Endothelial cell of umbilical vein (primary cell): ENCODE measurements at regions not wholly inside any gene's neighbourhood (a gene's known extent, or its start where the extent isn't known, plus 50 kb on each side); places are given as distances from the start of the nearest gene placed in this dataset.

Experiments used
- BruUV-seq: library from RNA; stranded (reverse); fragments of 400-500 nt; replicated peaks from 2 replicates; lab custom pipeline; 2021; lab: Mats Ljungman, UMichigan
- CTCF ChIA-PET: fragments of 300-600, 350-600 bp; sonication (Branson Sonifier 250); formaldehyde crosslinking; loops from one replicate; lab custom pipeline; 2021; ENCODE audit warnings: antibody characterized with exemption, inconsistent platforms; lab: Charles Lee
- POLR2A ChIA-PET: fragments of 300-600, 350-600 bp; sonication (Branson Sonifier 250); formaldehyde crosslinking; loops from one replicate; lab custom pipeline; 2021; ENCODE audit warnings: antibody characterized with exemption, inconsistent platforms; lab: Charles Lee
- DNase-seq: peaks from one replicate; pipeline ENCODE4 v3.0.0-alpha.2; 2011; ENCODE audit warnings: low read depth, low spot score
- FAIRE-seq: peaks from 2 replicates; lab custom pipeline; 2011; peaks lifted over from hg19 to GRCh38; lab: Jason Lieb, UNC
- H2AFZ ChIP-seq: 2 replicates; pipeline ENCODE4 v1.6.0; 2012; ENCODE audit warnings: low read depth, low read length, control low read depth, inconsistent platforms
- H3K27ac ChIP-seq: 2 replicates; pipeline ENCODE4 v1.5.1; 2011; ENCODE audit warnings: low read depth, mild to moderate bottlenecking, control low read depth, low read length, moderate library complexity; ENCODE audit not compliant: insufficient read depth
- H3K27me3 ChIP-seq, 2 experiments: 2 replicates each; pipeline versions ENCODE4 v1.6.0 to v1.6.1; 2011; ENCODE audit warnings: low read length in 2 of 2, mixed read lengths in 1 of 2; ENCODE audit not compliant: control insufficient read depth in 2 of 2, insufficient read depth in 2 of 2
- H3K36me3 ChIP-seq, 2 experiments: 2 replicates in 1 of 2; 3 replicates in 1 of 2; pipeline ENCODE4 v1.5.1; 2011; ENCODE audit warnings: low read length in 2 of 2, mild to moderate bottlenecking in 1 of 2, moderate library complexity in 1 of 2; ENCODE audit not compliant: control insufficient read depth in 2 of 2, insufficient read depth in 2 of 2; ENCODE audit errors: extremely low read depth in 1 of 2
- H3K4me1 ChIP-seq: 3 replicates; pipeline ENCODE4 v1.5.1; 2011; ENCODE audit warnings: mild to moderate bottlenecking, low read length; ENCODE audit not compliant: control insufficient read depth, insufficient read depth; ENCODE audit errors: extremely low read depth
- H3K4me2 ChIP-seq: 2 replicates; pipeline ENCODE4 v1.6.1; 2011; ENCODE audit warnings: low read length, control low read depth, mixed read lengths; ENCODE audit not compliant: insufficient read depth
- H3K4me3 ChIP-seq, 3 experiments: fragments of 200-600 bp in 1 of 3; sonication (generic), shearing (Covaris generic) in 1 of 3; replicated peaks in 1 of 3; 2 replicates each; pipeline ENCODE4 v1.5.1; 2011 to 2016; ENCODE audit warnings: control low read depth in 3 of 3, low read length in 3 of 3, mild to moderate bottlenecking in 2 of 3, inconsistent platforms in 1 of 3, low read depth in 1 of 3, moderate library complexity in 1 of 3; ENCODE audit not compliant: insufficient read depth in 1 of 3
- H3K79me2 ChIP-seq: 2 replicates; pipeline ENCODE4 v1.6.0; 2012; ENCODE audit warnings: low read length, inconsistent platforms; ENCODE audit not compliant: control insufficient read depth, insufficient read depth
- H3K9ac ChIP-seq: replicated peaks from 2 replicates; pipeline ENCODE3; 2011; ENCODE audit warnings: low read length, control low read depth; ENCODE audit not compliant: insufficient read depth; ENCODE audit errors: extremely low read depth
- H3K9me1 ChIP-seq: replicated peaks from 3 replicates; pipeline ENCODE4 v1.6.0; 2011; ENCODE audit warnings: mild to moderate bottlenecking, low read length; ENCODE audit not compliant: control insufficient read depth, insufficient read depth; ENCODE audit errors: extremely low read depth
- H3K9me3 ChIP-seq: replicated peaks from 2 replicates; pipeline ENCODE4 v1.5.1; 2012; ENCODE audit warnings: low read length, inconsistent platforms; ENCODE audit not compliant: control insufficient read depth, insufficient read depth
- H4K20me1 ChIP-seq: replicated peaks from 2 replicates; pipeline ENCODE3; 2011; ENCODE audit warnings: mild to moderate bottlenecking, low read length; ENCODE audit not compliant: control insufficient read depth, insufficient read depth; ENCODE audit errors: extremely low read depth
- EZH2 ChIP-seq: IDR thresholded peaks from 2 replicates; pipeline ENCODE4 v1.6.1; 2012; ENCODE audit warnings: borderline replicate concordance, low read depth, mild to moderate bottlenecking, moderate library complexity, low read length, inconsistent platforms; ENCODE audit not compliant: severe bottlenecking
- FOS ChIP-seq: IDR thresholded peaks from 2 replicates; pipeline ENCODE4 v1.6.1; 2011; ENCODE audit warnings: mild to moderate bottlenecking, low read length, moderate library complexity, borderline replicate concordance; ENCODE audit not compliant: insufficient read depth
- GATA2 ChIP-seq: IDR thresholded peaks from 2 replicates; pipeline ENCODE4 v1.7.0; 2011; ENCODE audit warnings: low read depth, mild to moderate bottlenecking, moderate library complexity, mixed read lengths, low read length; ENCODE audit not compliant: insufficient read length, insufficient read depth
- JUN ChIP-seq: IDR thresholded peaks from 2 replicates; pipeline ENCODE4 v1.6.1; 2011; ENCODE audit warnings: borderline replicate concordance, low read depth; ENCODE audit not compliant: insufficient read length, insufficient read depth
- MYC ChIP-seq: IDR thresholded peaks from one replicate; pipeline ENCODE4 v1.6.1; 2011; ENCODE audit warnings: mild to moderate bottlenecking, low read depth, low read length
- POLR2A ChIP-seq: IDR thresholded peaks from 2 replicates; pipeline ENCODE4 v1.6.1; 2012; ENCODE audit warnings: low read depth, mild to moderate bottlenecking, control low read depth, low read length
- POLR2AphosphoS5 ChIP-seq: IDR thresholded peaks from 2 replicates; pipeline ENCODE4 v1.6.1; 2012; ENCODE audit warnings: low read depth, mild to moderate bottlenecking, control low read depth, low read length, moderate library complexity; ENCODE audit not compliant: insufficient read depth
- dilution Hi-C: fragments of 300-500 bp; cut with MboI; formaldehyde crosslinking; loops from one replicate; pipeline ENCODE4 v1.15.0; 2019; ENCODE audit warnings: low sequenced_read_pairs; ENCODE audit not compliant: extremely low pct_ligation_motif_present
- intact Hi-C: fragments of 100-400 bp; cut with micrococcal nuclease; formaldehyde crosslinking; loops from one replicate; pipeline ENCODE4 v1.10.0; 2022
- TF ChIP-seq, protein P1 (sequence below), 2 donors: IDR thresholded peaks; 1 replicate in 1 of 2; 2 replicates in 1 of 2; pipeline ENCODE4 v1.5.1; 2011; ENCODE audit warnings: low read length in 2 of 2, mild to moderate bottlenecking in 2 of 2, moderate library complexity in 2 of 2, control low read depth in 1 of 2, inconsistent platforms in 1 of 2, low read depth in 1 of 2; ENCODE audit not compliant: insufficient read depth in 1 of 2; ENCODE audit errors: extremely low read depth in 1 of 2
- TF ChIP-seq, protein P2 (sequence below): IDR thresholded peaks from 2 replicates; pipeline ENCODE4 v1.6.1; 2011; ENCODE audit not compliant: insufficient read depth, insufficient read length

DNA sequence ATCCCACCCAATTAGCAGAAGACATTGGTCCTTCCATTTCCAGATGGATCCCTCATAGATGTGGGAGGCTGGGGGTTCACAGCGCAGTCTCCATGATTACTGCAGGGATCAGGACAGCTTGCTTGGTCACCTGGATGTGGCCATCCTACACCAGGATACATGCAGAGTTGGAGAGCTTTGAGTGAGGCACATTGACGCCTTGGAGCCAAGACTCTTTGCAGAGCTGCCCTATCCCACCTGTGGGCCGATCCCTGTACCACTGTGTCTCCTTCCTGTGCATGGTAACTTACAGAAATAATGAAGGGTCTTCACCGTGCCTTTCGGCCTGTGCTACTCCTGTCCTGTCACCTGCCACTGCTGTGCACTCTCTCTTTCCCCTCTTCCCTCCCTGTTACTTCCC, 444.8 kb downstream of the GLRX3 start:
- intact Hi-C loops, result no loop called here

More for the DNA sequence above, 444.8 kb downstream of the GLRX3 start:
- TF ChIP-seq POLR2A (no peak), POLR2AphosphoS5 (no peak), EZH2 (no peak), FOS (no peak), MYC (no peak), JUN (no peak), GATA2 (no peak)
- TF ChIP-seq, protein P1, sequence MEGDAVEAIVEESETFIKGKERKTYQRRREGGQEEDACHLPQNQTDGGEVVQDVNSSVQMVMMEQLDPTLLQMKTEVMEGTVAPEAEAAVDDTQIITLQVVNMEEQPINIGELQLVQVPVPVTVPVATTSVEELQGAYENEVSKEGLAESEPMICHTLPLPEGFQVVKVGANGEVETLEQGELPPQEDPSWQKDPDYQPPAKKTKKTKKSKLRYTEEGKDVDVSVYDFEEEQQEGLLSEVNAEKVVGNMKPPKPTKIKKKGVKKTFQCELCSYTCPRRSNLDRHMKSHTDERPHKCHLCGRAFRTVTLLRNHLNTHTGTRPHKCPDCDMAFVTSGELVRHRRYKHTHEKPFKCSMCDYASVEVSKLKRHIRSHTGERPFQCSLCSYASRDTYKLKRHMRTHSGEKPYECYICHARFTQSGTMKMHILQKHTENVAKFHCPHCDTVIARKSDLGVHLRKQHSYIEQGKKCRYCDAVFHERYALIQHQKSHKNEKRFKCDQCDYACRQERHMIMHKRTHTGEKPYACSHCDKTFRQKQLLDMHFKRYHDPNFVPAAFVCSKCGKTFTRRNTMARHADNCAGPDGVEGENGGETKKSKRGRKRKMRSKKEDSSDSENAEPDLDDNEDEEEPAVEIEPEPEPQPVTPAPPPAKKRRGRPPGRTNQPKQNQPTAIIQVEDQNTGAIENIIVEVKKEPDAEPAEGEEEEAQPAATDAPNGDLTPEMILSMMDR (IDR thresholded peaks at IDR 0.05; ENCODE audit: extremely low read depth in 1 of 2, insufficient read depth in 1 of 2, low read depth in 1 of 2, low read length in 2 of 2), result no peak
- TF ChIP-seq, protein P2, sequence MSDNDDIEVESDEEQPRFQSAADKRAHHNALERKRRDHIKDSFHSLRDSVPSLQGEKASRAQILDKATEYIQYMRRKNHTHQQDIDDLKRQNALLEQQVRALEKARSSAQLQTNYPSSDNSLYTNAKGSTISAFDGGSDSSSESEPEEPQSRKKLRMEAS, result no peak
- Histone ChIP-seq H3K9me1 (no peaks in the 10 kb centered on the region), H3K9ac (no peak overlapping the region), H2AFZ (no peak overlapping the region), H4K20me1 (no peaks in the 10 kb centered on the region), H3K4me1 (no peaks in the 10 kb centered on the region), H3K79me2 (no peaks in the 10 kb centered on the region), H3K9me3 (peaks cover 7% of the 10 kb centered on the region), H3K4me2 (no peak overlapping the region), H3K27ac (no peak overlapping the region), H3K4me3 (no peak overlapping the region), H3K36me3 (no peaks in the 10 kb centered on the region), H3K27me3 (no peaks in the 10 kb centered on the region)
- CTCF ChIA-PET, result no interaction called here
- dilution Hi-C loops, result no loop called here
- FAIRE-seq (no peak), DNase-seq (no peak)
- POLR2A ChIA-PET, result no interaction called here
- BruUV-seq, result no TSS peak
